ENCODE measurements at regions not wholly inside any gene's neighbourhood (a gene's known extent, or its start where the extent isn't known, plus 50 kb on each side); places are given as distances from the start of the nearest gene placed in this dataset.

- no peak overlapping the region for H3K27ac Mint-ChIP-seq (ENCODE audit: unreplicated experiment)
- peaks cover 11% of the 10 kb centered on the region for H3K9me3 Mint-ChIP-seq (ENCODE audit: unreplicated experiment)
- peaks cover 21% of the 10 kb centered on the region for H3K36me3 Mint-ChIP-seq (ENCODE audit: unreplicated experiment)
- no peaks in the 10 kb centered on the region for H3K27me3 Mint-ChIP-seq (ENCODE audit: unreplicated experiment)
- TF ChIP-seq, protein P1, sequence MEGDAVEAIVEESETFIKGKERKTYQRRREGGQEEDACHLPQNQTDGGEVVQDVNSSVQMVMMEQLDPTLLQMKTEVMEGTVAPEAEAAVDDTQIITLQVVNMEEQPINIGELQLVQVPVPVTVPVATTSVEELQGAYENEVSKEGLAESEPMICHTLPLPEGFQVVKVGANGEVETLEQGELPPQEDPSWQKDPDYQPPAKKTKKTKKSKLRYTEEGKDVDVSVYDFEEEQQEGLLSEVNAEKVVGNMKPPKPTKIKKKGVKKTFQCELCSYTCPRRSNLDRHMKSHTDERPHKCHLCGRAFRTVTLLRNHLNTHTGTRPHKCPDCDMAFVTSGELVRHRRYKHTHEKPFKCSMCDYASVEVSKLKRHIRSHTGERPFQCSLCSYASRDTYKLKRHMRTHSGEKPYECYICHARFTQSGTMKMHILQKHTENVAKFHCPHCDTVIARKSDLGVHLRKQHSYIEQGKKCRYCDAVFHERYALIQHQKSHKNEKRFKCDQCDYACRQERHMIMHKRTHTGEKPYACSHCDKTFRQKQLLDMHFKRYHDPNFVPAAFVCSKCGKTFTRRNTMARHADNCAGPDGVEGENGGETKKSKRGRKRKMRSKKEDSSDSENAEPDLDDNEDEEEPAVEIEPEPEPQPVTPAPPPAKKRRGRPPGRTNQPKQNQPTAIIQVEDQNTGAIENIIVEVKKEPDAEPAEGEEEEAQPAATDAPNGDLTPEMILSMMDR (IDR thresholded peaks at IDR 0.05) = no peak
- no peak for DNase-seq (ENCODE audit: extremely low spot score, unreplicated experiment)
- H3K4me1 Mint-ChIP-seq (ENCODE audit: unreplicated experiment) = peaks cover 41% of the 10 kb centered on the region
- no peak overlapping the region for H3K4me3 Mint-ChIP-seq (ENCODE audit: unreplicated experiment)
Observed at GRCh38 chr10:29723726-29724125, 89.0 kb upstream of the SVIL start.

DNA sequence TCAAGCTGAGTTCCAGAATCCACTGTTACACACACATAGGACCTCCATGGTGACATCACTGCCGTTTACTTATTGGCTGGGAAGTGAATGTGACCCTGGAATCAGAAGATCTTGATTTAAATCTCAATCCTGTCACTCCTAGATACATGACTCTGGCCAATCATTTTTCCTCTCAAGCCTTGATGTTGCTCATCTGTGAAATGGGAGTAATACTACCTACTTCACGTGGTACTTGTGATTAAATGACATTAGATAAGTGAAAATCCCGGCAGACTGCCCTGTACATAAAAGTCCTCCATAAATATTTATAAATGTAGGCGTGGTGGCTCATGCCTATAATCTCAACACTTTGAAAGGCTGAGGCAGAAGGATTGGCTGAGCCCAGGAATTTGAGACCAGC is 88.0 kb upstream of the SVIL start:
- peaks cover 22% of the 10 kb centered on the region for H3K36me3 Mint-ChIP-seq (ENCODE audit: unreplicated experiment)
- no peak overlapping the region for H3K4me3 Mint-ChIP-seq (ENCODE audit: unreplicated experiment)
- no peak for DNase-seq (ENCODE audit: extremely low spot score, unreplicated experiment)
- H3K4me1 Mint-ChIP-seq (ENCODE audit: unreplicated experiment) = peaks cover 33% of the 10 kb centered on the region
- peaks cover 11% of the 10 kb centered on the region for H3K9me3 Mint-ChIP-seq (ENCODE audit: unreplicated experiment)
- TF ChIP-seq, protein P1 (IDR thresholded peaks at IDR 0.05) = no peak
- no peaks in the 10 kb centered on the region for H3K27me3 Mint-ChIP-seq (ENCODE audit: unreplicated experiment)
- no peak overlapping the region for H3K27ac Mint-ChIP-seq (ENCODE audit: unreplicated experiment)

DNA sequence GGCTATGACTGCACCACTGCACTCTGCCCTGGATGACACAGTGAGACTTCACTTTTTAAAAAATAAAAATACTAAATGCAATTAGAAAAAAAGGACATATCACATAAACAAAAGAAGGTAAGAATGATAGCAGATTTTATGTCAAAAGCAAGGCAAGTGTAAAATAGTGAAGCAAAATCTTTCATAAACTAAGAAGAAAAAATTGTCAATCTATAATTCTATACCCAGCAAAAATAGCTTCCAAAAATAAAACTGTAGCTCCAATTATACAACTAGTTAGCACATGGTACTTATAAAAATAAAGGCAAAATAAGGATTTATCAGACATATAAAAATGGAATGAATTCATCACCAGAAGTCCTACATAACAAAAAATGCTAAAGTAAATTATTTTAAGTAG is 85.4 kb upstream of the SVIL start:
- TF ChIP-seq, protein P1 (IDR thresholded peaks at IDR 0.05) = no peak
- Mint-ChIP-seq H3K36me3 (ENCODE audit: unreplicated experiment) (peaks cover 27% of the 10 kb centered on the region), H3K4me1 (ENCODE audit: unreplicated experiment) (peaks cover 30% of the 10 kb centered on the region), H3K4me3 (ENCODE audit: unreplicated experiment) (no peak overlapping the region), H3K9me3 (ENCODE audit: unreplicated experiment) (peaks cover 11% of the 10 kb centered on the region), H3K27ac (ENCODE audit: unreplicated experiment) (no peak overlapping the region), H3K27me3 (ENCODE audit: unreplicated experiment) (no peaks in the 10 kb centered on the region)
- no peak for DNase-seq (ENCODE audit: extremely low spot score, unreplicated experiment)

DNA sequence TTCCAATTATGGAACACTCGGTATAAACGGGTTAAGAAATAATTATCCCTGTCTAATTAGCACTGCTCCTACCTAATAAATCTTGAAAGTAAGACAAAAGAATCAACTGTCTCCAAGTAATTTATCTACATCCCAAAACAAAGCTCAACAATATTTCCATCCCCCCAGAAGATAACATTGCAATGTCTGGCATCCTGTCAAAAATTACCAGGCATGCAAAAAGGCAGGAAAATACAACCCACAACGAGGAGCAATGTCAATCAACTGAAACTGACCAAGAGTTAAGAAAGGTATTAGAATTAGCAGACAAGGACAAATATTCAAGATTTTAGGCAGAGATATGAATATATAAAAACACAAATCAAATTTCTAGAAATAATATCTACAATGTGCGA is 84.5 kb upstream of the SVIL start:
- peaks cover 11% of the 10 kb centered on the region for H3K9me3 Mint-ChIP-seq (ENCODE audit: unreplicated experiment)
- TF ChIP-seq, protein P1 (IDR thresholded peaks at IDR 0.05) = no peak
- H3K4me3 Mint-ChIP-seq (ENCODE audit: unreplicated experiment) = no peak overlapping the region
- no peaks in the 10 kb centered on the region for H3K27me3 Mint-ChIP-seq (ENCODE audit: unreplicated experiment)
- peaks cover 27% of the 10 kb centered on the region for H3K36me3 Mint-ChIP-seq (ENCODE audit: unreplicated experiment)
- peaks cover 31% of the 10 kb centered on the region for H3K4me1 Mint-ChIP-seq (ENCODE audit: unreplicated experiment)
- no peak for DNase-seq (ENCODE audit: extremely low spot score, unreplicated experiment)
- no peak overlapping the region for H3K27ac Mint-ChIP-seq (ENCODE audit: unreplicated experiment)

DNA sequence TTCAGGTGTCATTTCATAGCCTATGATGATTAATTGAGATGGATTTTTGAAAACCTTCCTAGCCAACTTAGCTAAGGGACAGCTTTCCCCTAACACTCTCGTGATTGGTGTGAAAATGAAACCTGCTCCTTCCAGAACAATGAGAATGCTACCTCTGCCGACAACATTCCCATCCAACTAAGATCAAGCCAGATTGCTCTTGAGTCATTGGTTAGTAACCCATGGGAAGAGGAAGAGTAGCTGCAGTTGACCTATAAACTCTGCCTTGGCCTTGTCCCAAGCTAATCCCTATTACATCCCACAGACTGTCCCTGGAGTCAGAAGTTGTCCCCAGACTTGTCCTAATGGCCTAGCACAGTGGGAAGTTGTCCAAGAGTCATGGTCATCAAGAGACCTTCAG is 80.5 kb upstream of the SVIL start:
- Mint-ChIP-seq H3K4me1 (ENCODE audit: unreplicated experiment) (peaks cover 39% of the 10 kb centered on the region), H3K27ac (ENCODE audit: unreplicated experiment) (no peak overlapping the region), H3K36me3 (ENCODE audit: unreplicated experiment) (peaks cover 28% of the 10 kb centered on the region)

More for the DNA sequence above, 80.5 kb upstream of the SVIL start:
- peak; percentile 23 for DNase-seq (ENCODE audit: extremely low spot score, unreplicated experiment)
- Mint-ChIP-seq H3K27me3 (ENCODE audit: unreplicated experiment) (no peaks in the 10 kb centered on the region), H3K9me3 (ENCODE audit: unreplicated experiment) (peaks cover 11% of the 10 kb centered on the region), H3K4me3 (ENCODE audit: unreplicated experiment) (no peak overlapping the region)
- TF ChIP-seq, protein P1 (IDR thresholded peaks at IDR 0.05) = no peak
